Glutamatergic neuron (in vitro differentiated cells): ENCODE measurements at regions not wholly inside any gene's neighbourhood (a gene's known extent, or its start where the extent isn't known, plus 50 kb on each side); places are given as distances from the start of the nearest gene placed in this dataset.
"Not testable (repeated sequence)": the region's sequence is repeated elsewhere in the genome, so short reads cannot be mapped to it uniquely, and the experiment has no call there.

Source experiments
- DNase-seq: peaks from one replicate; pipeline ENCODE4 v3.0.0; 2022
- H3K27ac Mint-ChIP-seq: one replicate; pipeline ENCODE4 v1.8.0; 2020; ENCODE audit warnings: mild to moderate bottlenecking, mixed read lengths, inconsistent platforms; ENCODE audit not compliant: unreplicated experiment
- H3K27me3 Mint-ChIP-seq: one replicate; pipeline ENCODE4 v1.8.0; 2020; ENCODE audit warnings: mild to moderate bottlenecking, moderate library complexity, mixed read lengths, inconsistent platforms; ENCODE audit not compliant: unreplicated experiment
- H3K36me3 Mint-ChIP-seq: one replicate; pipeline ENCODE4 v1.8.0; 2020; ENCODE audit warnings: mild to moderate bottlenecking, mixed read lengths, inconsistent platforms; ENCODE audit not compliant: unreplicated experiment
- H3K4me1 Mint-ChIP-seq: one replicate; pipeline ENCODE4 v1.8.0; 2020; ENCODE audit warnings: mild to moderate bottlenecking, low read depth, mixed read lengths, inconsistent platforms; ENCODE audit not compliant: unreplicated experiment
- H3K4me3 Mint-ChIP-seq: one replicate; pipeline ENCODE4 v1.8.0; 2020; ENCODE audit warnings: mild to moderate bottlenecking, mixed read lengths, inconsistent platforms; ENCODE audit not compliant: unreplicated experiment
- H3K9me3 Mint-ChIP-seq: one replicate; pipeline ENCODE4 v1.8.0; 2020; ENCODE audit warnings: mild to moderate bottlenecking, moderate library complexity, mixed read lengths, inconsistent platforms; ENCODE audit not compliant: unreplicated experiment
- CTCF ChIP-seq: fragments of 200-600 bp; sonication (generic); IDR thresholded peaks from one replicate; pipeline ENCODE4 v1.5.0; 2021; ENCODE audit not compliant: partially characterized antibody, unreplicated experiment

DNA sequence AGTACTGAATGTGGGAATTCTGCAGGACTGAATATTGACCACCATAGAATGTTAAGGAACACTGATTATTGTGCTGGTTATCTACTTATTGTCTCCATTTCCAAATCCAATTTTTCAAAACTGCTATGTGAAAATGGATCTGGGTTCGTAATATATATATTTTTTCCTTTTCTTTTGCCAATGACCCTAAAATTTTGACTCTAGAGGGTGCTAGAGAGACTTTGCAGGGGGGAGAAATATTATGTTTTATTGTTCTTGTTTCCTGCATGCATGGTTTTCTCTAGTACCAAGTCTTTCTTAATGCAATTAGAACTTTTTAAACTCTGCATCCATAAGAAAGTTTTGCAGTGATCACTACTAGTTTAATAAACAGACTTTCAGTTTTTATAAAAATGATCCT, 1256.9 kb downstream of the BRINP3 start:
- Mint-ChIP-seq H3K27ac (no peak overlapping the region), H3K4me3 (no peak overlapping the region), H3K4me1 (no peaks in the 10 kb centered on the region), H3K27me3 (peaks cover 2% of the 10 kb centered on the region), H3K36me3 (no peaks in the 10 kb centered on the region), H3K9me3 (peaks cover 6% of the 10 kb centered on the region)
- no peak for DNase-seq
- no peak for TF ChIP-seq CTCF

GRCh38 chr1:189225794-189226145, 1251.9 kb downstream of the BRINP3 start:
- not testable (repeated sequence) for H3K27ac Mint-ChIP-seq, H3K27me3 Mint-ChIP-seq, H3K36me3 Mint-ChIP-seq, H3K9me3 Mint-ChIP-seq, DNase-seq, H3K4me1 Mint-ChIP-seq, H3K4me3 Mint-ChIP-seq

- no peak for DNase-seq
- Mint-ChIP-seq H3K9me3 (peaks cover 6% of the 10 kb centered on the region), H3K4me3 (peak overlapping the region; percentile 28), H3K36me3 (no peaks in the 10 kb centered on the region), H3K27me3 (peaks cover 4% of the 10 kb centered on the region), H3K27ac (peak overlapping the region; percentile 87), H3K4me1 (peaks cover 6% of the 10 kb centered on the region)
- TF ChIP-seq CTCF, result no peak
Observed at GRCh38 chr1:189226779-189227178, 1250.9 kb downstream of the BRINP3 start.

GRCh38 chr1:189237008-189237407, 1240.7 kb downstream of the BRINP3 start:
- TF ChIP-seq CTCF, result no peak

DNA sequence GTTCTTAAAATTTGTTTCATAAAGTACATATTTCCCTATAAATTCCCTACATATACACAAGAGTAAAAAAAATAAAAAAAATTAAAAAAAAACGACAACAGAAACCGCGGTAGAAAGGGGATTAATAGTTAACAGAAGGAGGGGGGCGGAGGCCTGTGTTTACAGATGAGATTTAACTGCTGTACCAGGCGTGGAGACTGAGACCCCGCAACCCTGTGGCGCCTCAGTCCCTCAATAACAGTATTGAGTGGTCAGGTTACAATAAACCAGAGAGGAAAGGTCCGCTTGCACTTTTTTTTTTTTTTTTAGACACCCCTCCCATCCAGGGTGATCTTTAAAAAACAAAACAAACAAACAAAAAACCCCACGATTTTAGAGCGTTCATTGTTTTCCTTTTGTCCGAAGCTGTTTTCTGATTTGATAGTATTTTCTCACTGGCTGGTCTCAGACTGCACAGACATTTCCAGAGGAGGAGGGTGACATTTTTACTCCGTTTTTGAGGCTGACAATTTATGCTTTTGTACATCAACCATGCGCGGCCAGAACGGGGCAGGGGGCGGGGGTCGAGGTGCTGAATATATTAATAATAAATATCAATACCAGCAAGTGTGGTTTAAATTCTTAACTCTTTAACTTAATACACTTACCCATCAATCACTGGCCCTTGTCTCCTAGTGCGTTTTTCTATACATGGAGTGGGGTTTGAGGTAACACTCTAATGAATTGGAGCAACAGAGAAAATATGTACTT, 1223.9 kb downstream of the BRINP3 start:
- no peak overlapping the region for H3K27ac Mint-ChIP-seq

More at GRCh38 chr1:189237008-189237407, 1240.7 kb downstream of the BRINP3 start:
- no peak for DNase-seq
- Mint-ChIP-seq H3K36me3 (no peaks in the 10 kb centered on the region), H3K9me3 (no peaks in the 10 kb centered on the region), H3K27ac (no peak overlapping the region), H3K4me1 (no peaks in the 10 kb centered on the region), H3K27me3 (no peaks in the 10 kb centered on the region), H3K4me3 (no peak overlapping the region)

GRCh38 chr1:189261128-189261527, 1216.5 kb downstream of the BRINP3 start:
- not testable (repeated sequence) for DNase-seq, H3K9me3 Mint-ChIP-seq, H3K27me3 Mint-ChIP-seq, H3K4me3 Mint-ChIP-seq, H3K4me1 Mint-ChIP-seq, H3K27ac Mint-ChIP-seq, H3K36me3 Mint-ChIP-seq

More for the DNA sequence above, 1223.9 kb downstream of the BRINP3 start:
- no peaks in the 10 kb centered on the region for H3K36me3 Mint-ChIP-seq
- no peaks in the 10 kb centered on the region for H3K4me1 Mint-ChIP-seq
- no peak for DNase-seq
- H3K9me3 Mint-ChIP-seq, result no peaks in the 10 kb centered on the region
- no peak overlapping the region for H3K4me3 Mint-ChIP-seq
- no peak for TF ChIP-seq CTCF
- no peaks in the 10 kb centered on the region for H3K27me3 Mint-ChIP-seq
